NB4 (cell line): ENCODE measurements at regions not wholly inside any gene's neighbourhood (a gene's known extent, or its start where the extent isn't known, plus 50 kb on each side); places are given as distances from the start of the nearest gene placed in this dataset.

Source experiments
- DNase-seq: peaks from one replicate; pipeline ENCODE4 v3.0.0; 2010; ENCODE audit warnings: low read depth
- H3K4me3 ChIP-seq: one replicate; pipeline ENCODE4 v1.5.1; 2011; ENCODE audit warnings: mild to moderate bottlenecking, low read depth, low read length, moderate library complexity
- MYC ChIP-seq: IDR thresholded peaks from 2 replicates; pipeline ENCODE4 v1.6.1; 2011; ENCODE audit warnings: low read depth, low read length
- POLR2A ChIP-seq: IDR thresholded peaks from 2 replicates; pipeline ENCODE4 v1.6.1; 2011; ENCODE audit warnings: mild to moderate bottlenecking; ENCODE audit not compliant: insufficient read length; ENCODE audit errors: extremely low read depth
- TF ChIP-seq, protein P1 (sequence below): IDR thresholded peaks from one replicate; pipeline ENCODE4 v1.5.1; 2012; ENCODE audit warnings: low read depth, low read length
- TF ChIP-seq, protein P2 (sequence below): IDR thresholded peaks from 2 replicates; pipeline ENCODE4 v1.6.1; 2011; ENCODE audit warnings: low read depth, low read length

DNA sequence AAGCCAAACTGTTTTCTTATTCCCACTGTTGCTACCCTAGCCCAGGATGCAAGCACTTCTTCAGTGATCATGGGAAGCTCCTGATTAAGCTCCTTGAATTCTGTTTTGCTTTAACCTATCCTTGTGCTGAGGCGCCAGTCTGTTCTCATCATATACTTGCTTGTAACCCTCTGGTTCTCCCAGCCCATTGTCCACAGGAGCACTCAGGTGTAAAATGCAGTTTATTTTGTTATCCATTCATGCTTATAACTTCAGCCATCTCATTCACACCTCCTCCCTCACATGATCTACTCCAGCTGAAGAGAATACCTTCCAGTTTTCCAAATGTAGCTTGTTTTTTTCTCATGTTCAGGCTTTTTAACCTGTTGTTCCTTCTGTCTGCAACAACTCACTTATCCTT lies 402.1 kb upstream of the BRINP1 start:
- H3K4me3 ChIP-seq = no peak overlapping the region
- no peak for DNase-seq
- TF ChIP-seq, protein P1, sequence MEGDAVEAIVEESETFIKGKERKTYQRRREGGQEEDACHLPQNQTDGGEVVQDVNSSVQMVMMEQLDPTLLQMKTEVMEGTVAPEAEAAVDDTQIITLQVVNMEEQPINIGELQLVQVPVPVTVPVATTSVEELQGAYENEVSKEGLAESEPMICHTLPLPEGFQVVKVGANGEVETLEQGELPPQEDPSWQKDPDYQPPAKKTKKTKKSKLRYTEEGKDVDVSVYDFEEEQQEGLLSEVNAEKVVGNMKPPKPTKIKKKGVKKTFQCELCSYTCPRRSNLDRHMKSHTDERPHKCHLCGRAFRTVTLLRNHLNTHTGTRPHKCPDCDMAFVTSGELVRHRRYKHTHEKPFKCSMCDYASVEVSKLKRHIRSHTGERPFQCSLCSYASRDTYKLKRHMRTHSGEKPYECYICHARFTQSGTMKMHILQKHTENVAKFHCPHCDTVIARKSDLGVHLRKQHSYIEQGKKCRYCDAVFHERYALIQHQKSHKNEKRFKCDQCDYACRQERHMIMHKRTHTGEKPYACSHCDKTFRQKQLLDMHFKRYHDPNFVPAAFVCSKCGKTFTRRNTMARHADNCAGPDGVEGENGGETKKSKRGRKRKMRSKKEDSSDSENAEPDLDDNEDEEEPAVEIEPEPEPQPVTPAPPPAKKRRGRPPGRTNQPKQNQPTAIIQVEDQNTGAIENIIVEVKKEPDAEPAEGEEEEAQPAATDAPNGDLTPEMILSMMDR = no peak
- TF ChIP-seq POLR2A (no peak), MYC (no peak)
- TF ChIP-seq, protein P2, sequence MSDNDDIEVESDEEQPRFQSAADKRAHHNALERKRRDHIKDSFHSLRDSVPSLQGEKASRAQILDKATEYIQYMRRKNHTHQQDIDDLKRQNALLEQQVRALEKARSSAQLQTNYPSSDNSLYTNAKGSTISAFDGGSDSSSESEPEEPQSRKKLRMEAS = no peak

DNA sequence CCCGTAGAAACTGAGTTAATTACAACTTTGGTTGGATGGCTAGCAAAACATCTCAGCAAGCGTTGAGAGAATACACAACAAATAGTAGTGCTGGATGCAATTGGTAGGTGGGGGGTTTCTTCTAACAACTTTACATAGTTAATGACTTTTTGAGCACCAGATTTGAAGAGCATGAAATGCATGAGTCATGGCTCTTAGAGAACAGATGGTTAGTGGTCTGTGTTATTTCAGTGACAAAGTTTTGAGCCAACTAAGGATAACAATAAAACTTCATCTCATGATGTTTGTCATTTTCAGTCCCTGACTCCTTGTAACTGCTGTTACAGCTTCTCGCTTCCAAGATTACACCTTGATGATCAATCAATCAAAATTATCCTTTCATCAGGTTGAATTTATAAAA lies 399.0 kb upstream of the BRINP1 start:
- DNase-seq = no peak
- H3K4me3 ChIP-seq = no peak overlapping the region
- TF ChIP-seq POLR2A (no peak), MYC (no peak)
- TF ChIP-seq, protein P1 = no peak
- TF ChIP-seq, protein P2 = no peak

DNA sequence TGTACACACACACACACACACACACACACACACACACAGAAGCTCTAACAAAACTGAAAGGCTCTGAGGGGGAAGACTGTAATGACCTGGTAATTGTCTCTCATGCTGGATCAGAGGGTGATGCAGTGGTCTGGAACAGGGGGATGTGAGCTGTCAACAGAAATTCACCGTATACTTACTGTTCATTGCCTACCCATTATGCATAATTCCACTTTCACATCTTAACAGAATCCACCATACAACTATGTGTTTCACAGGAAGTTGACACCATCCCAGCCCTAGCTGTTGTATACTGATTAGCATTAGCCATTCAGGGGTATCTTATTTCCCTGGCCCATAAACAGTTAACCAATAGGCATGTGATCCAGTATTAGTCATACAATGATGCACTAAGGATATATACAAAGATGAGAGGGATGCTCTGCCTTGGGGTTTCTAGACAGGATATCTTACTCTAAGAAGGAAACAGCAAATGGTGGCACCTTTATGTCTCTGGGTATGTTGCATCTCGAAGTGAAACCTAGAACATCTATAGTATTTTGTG lies 396.5 kb upstream of the BRINP1 start:
- H3K4me3 ChIP-seq = no peak overlapping the region
- no peak for DNase-seq
- TF ChIP-seq, protein P1 = no peak
- TF ChIP-seq POLR2A = no peak
- no peak for TF ChIP-seq MYC
- TF ChIP-seq, protein P2 = no peak

DNA sequence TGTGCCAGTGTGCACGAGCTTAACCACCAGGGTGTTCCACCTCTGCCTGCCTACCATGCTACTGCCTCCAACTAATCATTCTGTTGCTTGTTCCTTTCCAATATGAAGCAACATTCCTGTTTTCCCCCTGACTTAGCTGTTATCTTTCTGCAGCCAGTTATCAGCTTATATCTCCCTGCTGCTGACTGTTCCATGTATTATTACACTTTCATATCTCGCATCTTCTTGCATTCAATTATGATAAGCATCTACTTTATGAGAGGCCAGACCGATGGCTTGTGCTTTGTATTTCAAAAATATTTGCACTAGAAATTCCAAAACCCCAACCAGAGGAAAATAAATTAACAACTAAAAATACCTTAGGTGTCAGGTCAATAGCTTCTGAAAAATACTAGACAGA lies 394.0 kb upstream of the BRINP1 start:
- TF ChIP-seq, protein P2 = no peak
- TF ChIP-seq MYC (no peak), POLR2A (no peak)
- TF ChIP-seq, protein P1 = no peak
- DNase-seq = no peak
- no peak overlapping the region for H3K4me3 ChIP-seq

DNA sequence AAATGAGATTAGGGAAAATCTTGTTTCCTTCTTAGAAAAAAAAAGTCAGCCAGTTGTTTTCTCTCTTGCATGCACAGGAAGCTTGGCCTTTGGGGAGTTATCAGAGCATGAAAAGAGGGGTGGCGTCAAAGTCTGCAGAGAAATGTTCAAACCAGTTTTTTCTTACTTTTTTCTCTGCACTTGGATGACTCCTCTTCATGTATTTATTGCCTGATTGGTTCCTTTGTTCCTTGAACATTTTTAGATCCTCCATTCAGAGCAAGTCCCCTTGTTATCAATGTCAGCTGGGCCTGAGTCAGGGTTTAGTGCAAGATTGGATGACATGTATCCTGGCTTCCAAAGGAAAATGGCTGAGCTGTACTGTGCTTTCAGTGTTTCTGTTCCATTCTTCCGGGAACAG lies 392.6 kb upstream of the BRINP1 start:
- TF ChIP-seq, protein P2 = no peak
- TF ChIP-seq, protein P1 = no peak
- TF ChIP-seq POLR2A = no peak
- TF ChIP-seq MYC = no peak
- no peak for DNase-seq
- no peak overlapping the region for H3K4me3 ChIP-seq
